HepG2 (cell line): ENCODE measurements at regions not wholly inside any gene's neighbourhood (a gene's known extent, or its start where the extent isn't known, plus 50 kb on each side); places are given as distances from the start of the nearest gene placed in this dataset.
"Not testable (repeated sequence)": the region's sequence is repeated elsewhere in the genome, so short reads cannot be mapped to it uniquely, and the experiment has no call there.

Experiments used
- ARID5B ChIP-seq: IDR thresholded peaks from 2 replicates; pipeline ENCODE4 v1.4.0; 2020; ENCODE audit warnings: mild to moderate bottlenecking, missing genetic modification reagents
- HMGXB3 ChIP-seq: sonication (generic); formaldehyde crosslinking; IDR thresholded peaks from 2 replicates; pipeline ENCODE4 v1.4.0; 2020; ENCODE audit warnings: missing genetic modification reagents, borderline replicate concordance
- HMGXB4 ChIP-seq, 2 experiments: sonication (generic) in 1 of 2; formaldehyde crosslinking in 1 of 2; IDR thresholded peaks; 2 replicates each; pipeline versions ENCODE4 v1.4.0 to v1.6.1; 2018 to 2020; ENCODE audit warnings: missing genetic modification reagents in 2 of 2, borderline replicate concordance in 1 of 2, low read depth in 1 of 2, mild to moderate bottlenecking in 1 of 2, missing biosample characterization in 1 of 2
- IKZF5 ChIP-seq: IDR thresholded peaks from 2 replicates; pipeline ENCODE4 v1.6.1; 2018; ENCODE audit warnings: missing genetic modification reagents, mild to moderate bottlenecking, missing compliant biosample characterization
- THAP11 ChIP-seq: IDR thresholded peaks from 2 replicates; pipeline ENCODE4 v1.6.1; 2016; ENCODE audit warnings: missing biosample characterization, missing genetic modification reagents
- ZHX2 ChIP-seq, 2 experiments: sonication (generic) in 1 of 2; formaldehyde crosslinking in 1 of 2; IDR thresholded peaks; 2 replicates each; pipeline versions ENCODE4 v1.6.1 to v1.9.0; 2014 to 2022; ENCODE audit warnings: antibody characterized with exemption in 1 of 2, borderline replicate concordance in 1 of 2, inconsistent platforms in 1 of 2, low read depth in 1 of 2, missing genetic modification reagents in 1 of 2
- ZNF367 ChIP-seq: sonication (generic); formaldehyde crosslinking; IDR thresholded peaks from 2 replicates; pipeline ENCODE4 v1.4.0; 2020; ENCODE audit warnings: missing genetic modification reagents, borderline replicate concordance

GRCh38 chr20:64327550-64328317 lies 72.2 kb downstream of the PCMTD2 start (continued):
- 0 out of 4 replicates have a peak, but pooled peaks of 1 of the 2 experiments have one; percentile 41 for TF ChIP-seq HMGXB4 (CRISPR knock-in tag; IDR thresholded peaks at IDR 0.05; ENCODE audit: borderline replicate concordance in 1 of 2, low read depth in 1 of 2)
- TF ChIP-seq ARID5B (CRISPR knock-in tag), result peak; percentile 60; the same call in 1 of the 2 replicates
- 0 out of 2 replicates have a peak, but pooled peaks have one; percentile 64 for TF ChIP-seq HMGXB3
- TF ChIP-seq ZNF367 (CRISPR knock-in tag), result peak; percentile 76; the same call in 1 of the 2 replicates
- TF ChIP-seq THAP11, result 0 out of 2 replicates have a peak, but pooled peaks have one; percentile 45
- TF ChIP-seq ZHX2 (IDR thresholded peaks at IDR 0.05; ENCODE audit: low read depth), result not testable (repeated sequence)
- TF ChIP-seq ZHX2 (CRISPR knock-in tag; IDR thresholded peaks at IDR 0.05; ENCODE audit: borderline replicate concordance), result peak; percentile 89
- TF ChIP-seq IKZF5, result peak; percentile 88
